K562 (cell line): ENCODE measurements at regions not wholly inside any gene's neighbourhood (a gene's known extent, or its start where the extent isn't known, plus 50 kb on each side); places are given as distances from the start of the nearest gene placed in this dataset.

ENCODE experiments used
- ATAC-seq: fragments of 200-7000 bp; cut with Tn5 transposase; 3 replicates; pipeline ENCODE4 v1.9.1; 2020; ENCODE audit warnings: moderate library complexity
- BruUV-seq: library from RNA; stranded (reverse); fragments of 400-500 nt; replicated peaks from 2 replicates; lab custom pipeline; 2021; lab: Mats Ljungman, UMichigan
- CTCF ChIA-PET: fragments of 300-600 bp; formaldehyde crosslinking; extraction: SDS; loops from one replicate; lab custom pipeline; 2021; ENCODE audit warnings: low intra/inter-chr PET ratio; lab: Yijun Ruan, JAX
- POLR2A ChIA-PET: fragments of 300-600, 350-650 bp; sonication (Branson Sonifier 250); formaldehyde crosslinking; extraction: SDS; loops from one replicate; lab custom pipeline; 2021; ENCODE audit warnings: antibody characterized with exemption, inconsistent platforms; lab: Yijun Ruan, JAX
- DNase-seq, 4 experiments: peaks; one replicate each; pipeline versions ENCODE4 v3.0.0 to v3.0.0-alpha.2; 2011 to 2018; ENCODE audit warnings: low spot score in 3 of 4, mixed read lengths in 3 of 4; ENCODE audit errors: extremely low read depth in 1 of 4
- FAIRE-seq: peaks from 2 replicates; lab custom pipeline; 2011; peaks lifted over from hg19 to GRCh38; lab: Jason Lieb, UNC
- H2AFZ ChIP-seq: 2 replicates; pipeline ENCODE4 v1.6.0; 2011; ENCODE audit warnings: low read depth, low read length, control low read depth, inconsistent platforms
- H3K27ac ChIP-seq: fragments of 200-600 bp; 3 replicates; pipeline ENCODE4 v1.8.0; 2011; ENCODE audit warnings: low read depth, mild to moderate bottlenecking, control low read depth, inconsistent platforms, low read length, moderate library complexity, mixed read lengths; ENCODE audit errors: extremely low read depth
- H3K27me3 ChIP-seq, 2 experiments: fragments of 300-600 bp in 1 of 2; 2 replicates in 1 of 2; 3 replicates in 1 of 2; pipeline versions ENCODE4 v1.6.0 to v1.8.0; 2011; ENCODE audit warnings: inconsistent platforms in 2 of 2, low read length in 2 of 2, mild to moderate bottlenecking in 1 of 2, mixed read lengths in 1 of 2, moderate library complexity in 1 of 2; ENCODE audit not compliant: control insufficient read depth in 2 of 2, insufficient read depth in 2 of 2
- H3K36me3 ChIP-seq: fragments of 300-600 bp; 3 replicates; pipeline ENCODE4 v1.8.0; 2011; ENCODE audit warnings: mild to moderate bottlenecking, low read length, inconsistent platforms; ENCODE audit not compliant: control insufficient read depth, insufficient read depth
- H3K4me1 ChIP-seq, 2 experiments: fragments of 200-600 bp in 1 of 2; replicated peaks in 1 of 2; 2 replicates in 1 of 2; 3 replicates in 1 of 2; pipeline versions ENCODE4 v1.5.1 to v1.8.0; 2011; ENCODE audit warnings: inconsistent platforms in 2 of 2, low read length in 2 of 2, mild to moderate bottlenecking in 1 of 2, mixed read lengths in 1 of 2, moderate library complexity in 1 of 2; ENCODE audit not compliant: control insufficient read depth in 2 of 2, insufficient read depth in 2 of 2
- H3K4me2 ChIP-seq: 2 replicates; pipeline ENCODE4 v1.6.1; 2011; ENCODE audit warnings: low read length, control low read depth, inconsistent platforms, mixed read lengths; ENCODE audit not compliant: insufficient read depth
- H3K4me3 ChIP-seq: fragments of 200-600 bp; sonication (generic), shearing (Covaris generic); 2 replicates; pipeline ENCODE4 v1.5.1; 2016; ENCODE audit warnings: control low read depth, inconsistent platforms
- H3K79me2 ChIP-seq: fragments of 200-600 bp; 3 replicates; pipeline ENCODE4 v1.8.0; 2011; ENCODE audit warnings: low read length, inconsistent platforms; ENCODE audit not compliant: control insufficient read depth, insufficient read depth
- H3K9ac ChIP-seq, 2 experiments: 2 replicates each; pipeline versions ENCODE4 v1.6.0 to v1.6.1; 2011; ENCODE audit warnings: low read depth in 2 of 2, low read length in 2 of 2, control low read depth in 1 of 2, inconsistent platforms in 1 of 2, mild to moderate bottlenecking in 1 of 2, mixed read lengths in 1 of 2; ENCODE audit not compliant: insufficient read depth in 1 of 2
- H3K9me1 ChIP-seq: one replicate; pipeline ENCODE4 v1.6.0; 2011; ENCODE audit warnings: inconsistent platforms, mild to moderate bottlenecking, low read length, moderate library complexity; ENCODE audit not compliant: control insufficient read depth, insufficient read depth
- H3K9me3 ChIP-seq: replicated peaks from 2 replicates; pipeline ENCODE4 v1.5.1; 2011; ENCODE audit warnings: low read depth, low read length, inconsistent platforms; ENCODE audit not compliant: control insufficient read depth, insufficient read depth
- H4K20me1 ChIP-seq: replicated peaks from 2 replicates; pipeline ENCODE4 v1.6.1; 2011; ENCODE audit warnings: low read length, inconsistent platforms, mixed read lengths; ENCODE audit not compliant: control insufficient read depth, insufficient read depth
- CEBPB ChIP-seq: fragments of 450-650 bp; IDR thresholded peaks from 2 replicates; pipeline ENCODE4 v1.6.1; 2016; ENCODE audit warnings: missing genetic modification characterization, missing compliant biosample characterization
- RERE ChIP-seq: sonication (generic); formaldehyde crosslinking; IDR thresholded peaks from 2 replicates; pipeline ENCODE4 v1.8.0; 2023; ENCODE audit warnings: missing genetic modification reagents, mild to moderate bottlenecking, borderline replicate concordance
- TSHZ1 ChIP-seq: fragments of 250-450 bp; sonication (Bioruptor Pico); IDR thresholded peaks from 2 replicates; pipeline ENCODE4 v1.4.0; 2020; ENCODE audit warnings: mild to moderate bottlenecking, moderate library complexity
- WGBS: fragments of 100-300 bp; shearing (Covaris generic); methylation state at CpG from one replicate; pipeline ENCODE4 v1.1.6; 2016; ENCODE audit warnings: low coverage, mixed read lengths; ENCODE audit not compliant: insufficient coverage; ENCODE audit errors: missing lambda C conversion rate; 5-methylcytosine and 5-hydroxymethylcytosine counted together
- in situ Hi-C: fragments of 300-500 bp; cut with MboI; formaldehyde crosslinking; loops from 4 replicates; pipeline ENCODE4 v1.15.0; 2018; ENCODE audit warnings: inconsistent platforms, mixed read lengths
- intact Hi-C: fragments of 100-400 bp; cut with micrococcal nuclease; formaldehyde crosslinking; loops from 2 replicates; pipeline ENCODE4 v1.14.2; 2022

GRCh38 chr16:85504242-85504641 is 108.9 kb upstream of the GSE1 start:
- in situ Hi-C loops (no loop called here), intact Hi-C loops (no loop called here)

More at GRCh38 chr16:85504242-85504641, 108.9 kb upstream of the GSE1 start:
- H2AFZ ChIP-seq: no peak overlapping the region
- no peaks in the 10 kb centered on the region for H3K27me3 ChIP-seq
- H3K4me2 ChIP-seq: no peak overlapping the region
- ChIA-PET POLR2A (interaction anchor here (0.6 kb wide), 1 partner anchor 15 kb away, joined by 3 read pairs; no protein-coding TSS in a partner anchor), CTCF (no interaction called here)
- TF ChIP-seq RERE (CRISPR knock-in tag): no peak
- TF ChIP-seq TSHZ1 (CRISPR knock-in tag): no peak
- TF ChIP-seq CEBPB (tag): peak; percentile 44; the same call in 1 of the 2 replicates
- BruUV-seq: no TSS peak
- H3K4me1 ChIP-seq: peaks cover 0 to 54% of the 10 kb centered on the region in 2 experiments; a peak in 2 of 5 replicates
- no peak overlapping the region for H3K27ac ChIP-seq
- H4K20me1 ChIP-seq: no peaks in the 10 kb centered on the region
- H3K9me3 ChIP-seq: no peaks in the 10 kb centered on the region
- WGBS: 72% methylated on average over 9 of the region's 9 CpGs
- H3K9me1 ChIP-seq: no peaks in the 10 kb centered on the region
- H3K4me3 ChIP-seq: no peak overlapping the region
- H3K79me2 ChIP-seq: no peaks in the 10 kb centered on the region
- H3K36me3 ChIP-seq: peaks cover 9% of the 10 kb centered on the region; the same call in 1 of the 3 replicates
- no peak for DNase-seq
- no peak for FAIRE-seq
- H3K9ac ChIP-seq: no peak overlapping the region
- ATAC-seq: no peak
